Caco-2 (cell line): ENCODE measurements at regions not wholly inside any gene's neighbourhood (a gene's known extent, or its start where the extent isn't known, plus 50 kb on each side); places are given as distances from the start of the nearest gene placed in this dataset.

Experiments
- BruUV-seq: library from RNA; stranded (reverse); fragments of 400-500 nt; replicated peaks from 2 replicates; lab custom pipeline; 2021; lab: Mats Ljungman, UMichigan
- CTCF ChIA-PET: fragments of 300-600 bp; sonication (Branson Sonifier 250); formaldehyde crosslinking; loops from one replicate; lab custom pipeline; 2022; ENCODE audit warnings: antibody characterized with exemption; lab: Charles Lee
- POLR2A ChIA-PET: fragments of 300-600 bp; sonication (Branson Sonifier 250); formaldehyde crosslinking; loops from one replicate; lab custom pipeline; 2022; ENCODE audit warnings: antibody characterized with exemption; lab: Charles Lee
- DNase-seq, 2 experiments: peaks; one replicate each; pipeline versions ENCODE4 v3.0.0 to v3.0.0-alpha.2; 2020 to 2022
- H3K27me3 ChIP-seq: replicated peaks from 2 replicates; pipeline ENCODE4 v1.6.0; 2011; ENCODE audit warnings: low read length; ENCODE audit not compliant: control insufficient read depth, insufficient read depth
- H3K36me3 ChIP-seq: 2 replicates; pipeline ENCODE4 v1.5.1; 2011; ENCODE audit warnings: low read length; ENCODE audit not compliant: control insufficient read depth, insufficient read depth
- H3K4me1 ChIP-seq: fragments of 250-450 bp; sonication (Bioruptor Pico); 2 replicates; pipeline ENCODE4 v1.5.1; 2020; ENCODE audit warnings: mild to moderate bottlenecking
- H3K4me3 ChIP-seq: 2 replicates; pipeline ENCODE4 v1.5.1; 2011; ENCODE audit warnings: low read depth, mild to moderate bottlenecking, control low read depth, low read length
- H3K9me3 ChIP-seq: fragments of 250-450 bp; sonication (Bioruptor Pico); 2 replicates; pipeline ENCODE4 v1.5.1; 2020; ENCODE audit warnings: mild to moderate bottlenecking, moderate library complexity
- H3K27ac Mint-ChIP-seq: one replicate; pipeline ENCODE4 v1.8.0; 2022; ENCODE audit warnings: mixed read lengths; ENCODE audit not compliant: unreplicated experiment
- H3K27me3 Mint-ChIP-seq: one replicate; pipeline ENCODE4 v1.8.0; 2022; ENCODE audit warnings: mixed read lengths; ENCODE audit not compliant: insufficient read depth, unreplicated experiment
- H3K36me3 Mint-ChIP-seq: one replicate; pipeline ENCODE4 v1.8.0; 2022; ENCODE audit warnings: mild to moderate bottlenecking, mixed read lengths; ENCODE audit not compliant: insufficient read depth, unreplicated experiment
- H3K4me1 Mint-ChIP-seq: one replicate; pipeline ENCODE4 v1.8.0; 2022; ENCODE audit warnings: low read depth, mixed read lengths; ENCODE audit not compliant: unreplicated experiment
- H3K4me3 Mint-ChIP-seq: one replicate; pipeline ENCODE4 v1.8.0; 2022; ENCODE audit warnings: mild to moderate bottlenecking, moderate library complexity, mixed read lengths; ENCODE audit not compliant: unreplicated experiment
- H3K9me3 Mint-ChIP-seq: one replicate; pipeline ENCODE4 v1.8.0; 2022; ENCODE audit warnings: mixed read lengths; ENCODE audit not compliant: unreplicated experiment
- CTCF ChIP-seq, 2 experiments: fragments of 200-600 bp in 1 of 2; IDR thresholded peaks; 1 replicate in 1 of 2; 2 replicates in 1 of 2; pipeline versions ENCODE4 v1.5.1 to v1.8.0; 2011 to 2022; ENCODE audit warnings: antibody characterized with exemption in 1 of 2, control low read depth in 1 of 2, inconsistent platforms in 1 of 2, low read depth in 1 of 2, low read length in 1 of 2, mild to moderate bottlenecking in 1 of 2, moderate library complexity in 1 of 2; ENCODE audit not compliant: insufficient read depth in 1 of 2, severe bottlenecking in 1 of 2, unreplicated experiment in 1 of 2
- intact Hi-C: fragments of 100-400 bp; cut with micrococcal nuclease; formaldehyde crosslinking; loops from one replicate; pipeline ENCODE4 v1.10.0; 2022; ENCODE audit not compliant: unreplicated experiment

- Mint-ChIP-seq H3K9me3 (no peaks in the 10 kb centered on the region), H3K27ac (no peak overlapping the region), H3K4me3 (no peak overlapping the region), H3K27me3 (no peaks in the 10 kb centered on the region), H3K4me1 (no peaks in the 10 kb centered on the region), H3K36me3 (no peaks in the 10 kb centered on the region)
- H3K4me1 ChIP-seq = peaks cover 12% of the 10 kb centered on the region; the same call in 1 of the 2 replicates
- peak; percentile 56 to 57 for DNase-seq
- intact Hi-C loops = loop anchor here (10.0 kb wide), 1 partner anchor 336 kb away; no protein-coding TSS in a partner anchor
- CTCF ChIA-PET = interaction anchor here (0.7 to 2.2 kb wide), 4 partner anchors 13 to 516 kb away, joined by 3 to 8 read pairs (median 4); no protein-coding TSS in a partner anchor
- H3K36me3 ChIP-seq = no peaks in the 10 kb centered on the region
- H3K9me3 ChIP-seq = no peaks in the 10 kb centered on the region
- POLR2A ChIA-PET = no interaction called here
- no peak overlapping the region for H3K4me3 ChIP-seq
- BruUV-seq = no TSS peak
- TF ChIP-seq CTCF (IDR thresholded peaks at IDR 0.05; ENCODE audit: insufficient read depth in 1 of 2, low read depth in 1 of 2, low read length in 1 of 2, severe bottlenecking in 1 of 2, unreplicated experiment in 1 of 2) = no peak
- H3K27me3 ChIP-seq = no peaks in the 10 kb centered on the region
Observed at GRCh38 chr7:21251151-21251800, 176.6 kb upstream of the SP4 start.

DNA sequence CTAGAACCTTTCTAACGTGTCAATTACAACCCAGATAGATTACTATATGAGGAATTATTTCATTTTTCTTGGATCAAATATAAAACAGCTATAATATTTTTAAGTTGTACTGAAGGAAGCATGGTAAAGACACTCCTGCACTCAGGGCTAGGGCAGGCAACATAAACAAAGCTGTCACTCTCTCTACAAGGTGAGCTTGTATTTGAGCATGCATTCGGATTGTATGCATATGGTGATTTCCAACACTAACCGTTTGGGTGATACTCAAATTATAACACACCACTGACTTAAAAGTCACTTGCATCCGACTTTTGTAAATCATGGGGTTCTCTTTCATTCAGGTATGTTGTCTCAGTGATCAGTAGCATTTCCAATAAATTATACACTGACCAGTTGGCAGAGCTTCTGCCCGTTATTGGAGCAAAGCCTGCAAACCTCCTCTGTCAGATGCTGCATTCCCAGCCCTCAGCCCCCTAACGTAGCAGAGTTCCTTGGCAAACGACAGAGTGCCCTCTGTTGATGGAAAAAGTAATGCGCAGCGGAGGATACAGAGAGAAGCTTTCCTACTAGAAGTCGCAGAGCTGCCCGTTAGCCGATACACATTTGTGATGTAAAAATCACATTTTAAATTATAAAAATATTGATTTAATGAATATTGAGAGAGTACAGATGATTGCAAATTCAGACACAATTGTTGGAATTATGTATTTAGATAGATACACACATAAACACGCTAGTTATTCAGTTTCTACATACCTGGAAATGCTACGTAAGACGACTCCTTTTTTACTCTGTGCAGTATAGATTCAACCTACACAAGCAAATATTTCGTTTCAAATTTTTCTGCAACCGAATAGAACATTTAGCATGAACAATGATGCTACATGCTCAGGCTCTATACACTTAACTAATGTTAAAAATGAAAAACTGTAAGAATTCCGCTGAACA, 173.9 kb upstream of the SP4 start:
- Histone ChIP-seq H3K36me3 (no peaks in the 10 kb centered on the region), H3K4me3 (no peak overlapping the region), H3K4me1 (peaks cover 12% of the 10 kb centered on the region; the same call in 1 of the 2 replicates), H3K9me3 (no peaks in the 10 kb centered on the region), H3K27me3 (no peaks in the 10 kb centered on the region)
- intact Hi-C loops = loop anchor here (1.0 to 10.0 kb wide), 6 partner anchors 230 to 476 kb away; no protein-coding TSS in a partner anchor
- ChIA-PET POLR2A (interaction anchor here (1.4 kb wide), 1 partner anchor 173 kb away, joined by 10 read pairs; no protein-coding TSS in a partner anchor), CTCF (interaction anchor here (0.6 to 5.1 kb wide), 12 partner anchors 11 to 514 kb away, joined by 3 to 30 read pairs (median 4); no protein-coding TSS in a partner anchor)
- Mint-ChIP-seq H3K9me3 (no peaks in the 10 kb centered on the region), H3K27me3 (no peaks in the 10 kb centered on the region), H3K4me3 (peak overlapping the region; percentile 20), H3K4me1 (no peaks in the 10 kb centered on the region), H3K36me3 (no peaks in the 10 kb centered on the region), H3K27ac (no peak overlapping the region)
- peak; percentile 63 to 79 for TF ChIP-seq CTCF (IDR thresholded peaks at IDR 0.05; ENCODE audit: insufficient read depth in 1 of 2, low read depth in 1 of 2, low read length in 1 of 2, severe bottlenecking in 1 of 2, unreplicated experiment in 1 of 2)
- no TSS peak for BruUV-seq
- DNase-seq = peak; percentile 72 to 79
